ENCODE measurements at regions not wholly inside any gene's neighbourhood (a gene's known extent, or its start where the extent isn't known, plus 50 kb on each side); places are given as distances from the start of the nearest gene placed in this dataset.

DNA sequence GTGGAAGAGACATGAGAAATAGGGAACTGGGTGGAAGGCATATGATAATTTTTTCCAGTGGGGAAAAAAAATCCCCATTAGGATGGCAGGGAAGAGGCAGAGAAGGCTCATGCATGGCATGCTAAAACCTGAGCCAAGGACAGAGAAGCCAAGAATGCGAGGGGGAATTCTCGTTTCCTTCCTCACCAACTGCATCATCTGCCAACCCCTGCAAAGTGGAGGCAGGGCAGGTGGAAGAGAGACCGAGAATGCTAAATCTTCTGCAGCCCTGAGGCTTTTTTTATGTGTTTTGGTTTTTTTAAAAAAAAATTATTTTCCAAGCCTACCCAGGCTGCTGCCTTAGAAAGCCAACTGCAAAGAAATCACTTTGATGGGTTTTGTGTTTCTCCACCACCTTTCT lies 54.3 kb upstream of the CCDC174 start:
- Histone ChIP-seq H3K79me2 (ENCODE audit: control insufficient read depth, insufficient read depth, low read length) (no peaks in the 10 kb centered on the region), H3K4me2 (ENCODE audit: insufficient read depth, low read length) (no peak overlapping the region), H2AFZ (ENCODE audit: low read depth, low read length) (no peak overlapping the region), H3K36me3 (ENCODE audit: control insufficient read depth, insufficient read depth, low read length) (no peaks in the 10 kb centered on the region), H3K9ac (ENCODE audit: insufficient read depth in 1 of 2, low read depth in 2 of 2, low read length in 2 of 2) (no peak overlapping the region), H3K9me1 (ENCODE audit: control insufficient read depth, insufficient read depth, low read length) (no peaks in the 10 kb centered on the region), H3K4me3 (no peak overlapping the region), H3K27me3 (ENCODE audit: control insufficient read depth in 2 of 2, insufficient read depth in 2 of 2, low read length in 2 of 2) (peaks cover 8 to 47% of the 10 kb centered on the region in 2 experiments; a peak in 4 of 5 replicates), H4K20me1 (replicated peaks; ENCODE audit: control insufficient read depth, insufficient read depth, low read length) (peaks cover 9% of the 10 kb centered on the region), H3K27ac (ENCODE audit: extremely low read depth, low read depth, low read length) (no peak overlapping the region), H3K4me1 (replicated peaks in 1 of 2; ENCODE audit: control insufficient read depth in 2 of 2, insufficient read depth in 2 of 2, low read length in 2 of 2) (peaks cover 0 to 5% of the 10 kb centered on the region in 2 experiments; a peak in 1 of 5 replicates), H3K9me3 (replicated peaks; ENCODE audit: control insufficient read depth, insufficient read depth, low read depth, low read length) (no peaks in the 10 kb centered on the region)
- BruUV-seq (replicated peaks): no TSS peak
- ATAC-seq: no peak
- ChIA-PET CTCF (ENCODE audit: low intra/inter-chr PET ratio) (no interaction called here), POLR2A (no interaction called here)
- WGBS (ENCODE audit: insufficient coverage, low coverage, missing lambda C conversion rate): 0% methylated on average over 3 of the region's 3 CpGs
- no peak for FAIRE-seq
- in situ Hi-C loops (cut with MboI): no loop called here
- TF ChIP-seq XRCC3 (IDR thresholded peaks at IDR 0.05): no peak
- no peak for TF ChIP-seq EP300 (IDR thresholded peaks at IDR 0.05; ENCODE audit: low read length)
- TF ChIP-seq, protein P1, sequence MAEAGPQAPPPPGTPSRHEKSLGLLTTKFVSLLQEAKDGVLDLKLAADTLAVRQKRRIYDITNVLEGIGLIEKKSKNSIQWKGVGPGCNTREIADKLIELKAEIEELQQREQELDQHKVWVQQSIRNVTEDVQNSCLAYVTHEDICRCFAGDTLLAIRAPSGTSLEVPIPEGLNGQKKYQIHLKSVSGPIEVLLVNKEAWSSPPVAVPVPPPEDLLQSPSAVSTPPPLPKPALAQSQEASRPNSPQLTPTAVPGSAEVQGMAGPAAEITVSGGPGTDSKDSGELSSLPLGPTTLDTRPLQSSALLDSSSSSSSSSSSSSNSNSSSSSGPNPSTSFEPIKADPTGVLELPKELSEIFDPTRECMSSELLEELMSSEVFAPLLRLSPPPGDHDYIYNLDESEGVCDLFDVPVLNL (CRISPR knock-in tag; IDR thresholded peaks at IDR 0.05; ENCODE audit: low read depth): no peak
- TF ChIP-seq NELFE (IDR thresholded peaks at IDR 0.05; ENCODE audit: insufficient read depth, insufficient read length): no peak
- no peak for DNase-seq (ENCODE audit: extremely low read depth in 1 of 4, low spot score in 3 of 4)
- intact Hi-C loops (cut with micrococcal nuclease): no loop called here

DNA sequence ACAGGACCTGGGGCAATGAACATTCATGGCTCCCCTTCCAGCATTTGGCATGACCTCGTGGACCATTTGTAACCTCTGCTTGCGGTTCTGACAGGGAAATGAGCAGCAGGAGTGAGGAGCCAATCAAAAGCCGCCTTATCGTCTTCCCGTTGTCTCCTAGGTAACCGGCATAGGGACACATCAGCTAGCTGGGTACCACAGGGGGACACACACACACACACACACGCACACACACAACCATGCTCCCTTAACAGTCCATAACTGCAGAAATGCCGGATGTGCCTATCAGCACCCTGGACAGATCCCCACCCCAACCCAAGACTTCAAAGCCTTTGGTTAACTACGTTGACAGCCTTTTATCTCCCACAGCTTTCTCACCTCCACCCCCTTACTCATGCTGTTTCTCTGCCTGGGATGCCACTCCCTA lies 53.4 kb upstream of the CCDC174 start:
- Histone ChIP-seq H3K4me2 (ENCODE audit: insufficient read depth, low read length) (no peak overlapping the region), H3K4me1 (replicated peaks in 1 of 2; ENCODE audit: control insufficient read depth in 2 of 2, insufficient read depth in 2 of 2, low read length in 2 of 2) (peaks cover 0 to 12% of the 10 kb centered on the region in 2 experiments; a peak in 2 of 5 replicates), H3K79me2 (ENCODE audit: control insufficient read depth, insufficient read depth, low read length) (no peaks in the 10 kb centered on the region), H3K36me3 (ENCODE audit: control insufficient read depth, insufficient read depth, low read length) (no peaks in the 10 kb centered on the region), H3K27ac (ENCODE audit: extremely low read depth, low read depth, low read length) (no peak overlapping the region), H3K27me3 (ENCODE audit: control insufficient read depth in 2 of 2, insufficient read depth in 2 of 2, low read length in 2 of 2) (peaks cover 6 to 42% of the 10 kb centered on the region in 2 experiments; a peak in 4 of 5 replicates), H2AFZ (ENCODE audit: low read depth, low read length) (no peak overlapping the region), H3K9me1 (ENCODE audit: control insufficient read depth, insufficient read depth, low read length) (no peaks in the 10 kb centered on the region), H3K4me3 (no peak overlapping the region), H3K9ac (ENCODE audit: insufficient read depth in 1 of 2, low read depth in 2 of 2, low read length in 2 of 2) (no peak overlapping the region), H3K9me3 (replicated peaks; ENCODE audit: control insufficient read depth, insufficient read depth, low read depth, low read length) (no peaks in the 10 kb centered on the region), H4K20me1 (replicated peaks; ENCODE audit: control insufficient read depth, insufficient read depth, low read length) (peaks cover 9% of the 10 kb centered on the region)
- intact Hi-C loops (cut with micrococcal nuclease): no loop called here
- DNase-seq (ENCODE audit: extremely low read depth in 1 of 4, low spot score in 3 of 4) (peak; percentile 58 to 73 (median 68)), FAIRE-seq (peak; percentile 93), ATAC-seq (peak; percentile 80)
- ChIA-PET POLR2A (interaction anchor here (0.6 kb wide), 1 partner anchor 109 kb away, joined by 3 read pairs; no protein-coding TSS in a partner anchor), CTCF (ENCODE audit: low intra/inter-chr PET ratio) (no interaction called here)
- BruUV-seq (replicated peaks): no TSS peak
- WGBS (ENCODE audit: insufficient coverage, low coverage, missing lambda C conversion rate): 1% methylated on average over 9 of the region's 9 CpGs
- in situ Hi-C loops (cut with MboI): no loop called here
- TF ChIP-seq, protein P2, sequence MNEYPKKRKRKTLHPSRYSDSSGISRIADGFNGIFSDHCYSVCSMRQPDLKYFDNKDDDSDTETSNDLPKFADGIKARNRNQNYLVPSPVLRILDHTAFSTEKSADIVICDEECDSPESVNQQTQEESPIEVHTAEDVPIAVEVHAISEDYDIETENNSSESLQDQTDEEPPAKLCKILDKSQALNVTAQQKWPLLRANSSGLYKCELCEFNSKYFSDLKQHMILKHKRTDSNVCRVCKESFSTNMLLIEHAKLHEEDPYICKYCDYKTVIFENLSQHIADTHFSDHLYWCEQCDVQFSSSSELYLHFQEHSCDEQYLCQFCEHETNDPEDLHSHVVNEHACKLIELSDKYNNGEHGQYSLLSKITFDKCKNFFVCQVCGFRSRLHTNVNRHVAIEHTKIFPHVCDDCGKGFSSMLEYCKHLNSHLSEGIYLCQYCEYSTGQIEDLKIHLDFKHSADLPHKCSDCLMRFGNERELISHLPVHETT (CRISPR knock-in tag; conservative IDR thresholded peaks at IDR 0.05 in 1 of 2, IDR thresholded peaks at IDR 0.05 in 1 of 2): peak in 1 of 2 experiments; percentile 71; a peak in 2 of 4 replicates
- TF ChIP-seq, protein P3, sequence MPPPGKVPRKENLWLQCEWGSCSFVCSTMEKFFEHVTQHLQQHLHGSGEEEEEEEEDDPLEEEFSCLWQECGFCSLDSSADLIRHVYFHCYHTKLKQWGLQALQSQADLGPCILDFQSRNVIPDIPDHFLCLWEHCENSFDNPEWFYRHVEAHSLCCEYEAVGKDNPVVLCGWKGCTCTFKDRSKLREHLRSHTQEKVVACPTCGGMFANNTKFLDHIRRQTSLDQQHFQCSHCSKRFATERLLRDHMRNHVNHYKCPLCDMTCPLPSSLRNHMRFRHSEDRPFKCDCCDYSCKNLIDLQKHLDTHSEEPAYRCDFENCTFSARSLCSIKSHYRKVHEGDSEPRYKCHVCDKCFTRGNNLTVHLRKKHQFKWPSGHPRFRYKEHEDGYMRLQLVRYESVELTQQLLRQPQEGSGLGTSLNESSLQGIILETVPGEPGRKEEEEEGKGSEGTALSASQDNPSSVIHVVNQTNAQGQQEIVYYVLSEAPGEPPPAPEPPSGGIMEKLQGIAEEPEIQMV (tag; conservative IDR thresholded peaks at IDR 0.05; ENCODE audit: low read depth): peak; percentile 63; the same call in 1 of the 2 replicates
- no peak for TF ChIP-seq EP400 (IDR thresholded peaks at IDR 0.05)
- TF ChIP-seq, protein P4, sequence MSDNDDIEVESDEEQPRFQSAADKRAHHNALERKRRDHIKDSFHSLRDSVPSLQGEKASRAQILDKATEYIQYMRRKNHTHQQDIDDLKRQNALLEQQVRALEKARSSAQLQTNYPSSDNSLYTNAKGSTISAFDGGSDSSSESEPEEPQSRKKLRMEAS (CRISPR knock-in tag; IDR thresholded peaks at IDR 0.05): peak; percentile 36; the same call in 1 of the 2 replicates
- no peak for TF ChIP-seq JUNB (CRISPR knock-in tag; conservative IDR thresholded peaks at IDR 0.05)
- no peak for TF ChIP-seq MYC (IDR thresholded peaks at IDR 0.05; ENCODE audit: low read depth, low read length)
- TF ChIP-seq MYC (CRISPR knock-in tag; IDR thresholded peaks at IDR 0.05; ENCODE audit: borderline replicate concordance, low read depth): no peak
- peak; percentile 98 for TF ChIP-seq LEF1 (IDR thresholded peaks at IDR 0.05)

Data from K562 (cell line).